HEK293 (cell line): ENCODE measurements at regions not wholly inside any gene's neighbourhood (a gene's known extent, or its start where the extent isn't known, plus 50 kb on each side); places are given as distances from the start of the nearest gene placed in this dataset.

ENCODE experiments used
- ZBTB20 ChIP-seq: fragments of 450-650 bp; formaldehyde crosslinking; IDR thresholded peaks from 2 replicates; pipeline ENCODE4 v1.5.1; 2016; ENCODE audit warnings: missing biosample characterization, missing genetic modification characterization
- ZNF184 ChIP-seq: fragments of 450-650 bp; IDR thresholded peaks from 2 replicates; pipeline ENCODE4 v1.5.1; 2018; ENCODE audit warnings: missing biosample characterization, mild to moderate bottlenecking, missing genetic modification characterization
- ZNF214 ChIP-seq: fragments of 450-650 bp; formaldehyde crosslinking; IDR thresholded peaks from 2 replicates; pipeline ENCODE4 v1.5.1; 2017; ENCODE audit warnings: missing biosample characterization, mild to moderate bottlenecking, missing genetic modification characterization, borderline replicate concordance
- ZNF292 ChIP-seq: fragments of 450-650 bp; formaldehyde crosslinking; IDR thresholded peaks from 2 replicates; pipeline ENCODE4 v1.5.1; 2016; ENCODE audit warnings: low read depth, missing biosample characterization, missing genetic modification characterization, borderline replicate concordance
- ZNF768 ChIP-seq: fragments of 450-650 bp; formaldehyde crosslinking; IDR thresholded peaks from 2 replicates; pipeline ENCODE4 v1.5.1; 2018; ENCODE audit warnings: missing biosample characterization, mild to moderate bottlenecking, missing genetic modification characterization
- ZNF843 ChIP-seq: fragments of 450-650 bp; formaldehyde crosslinking; IDR thresholded peaks from 2 replicates; pipeline ENCODE4 v1.5.1; 2016; ENCODE audit warnings: missing biosample characterization, missing genetic modification characterization
- TF ChIP-seq, protein P1 (sequence below): fragments of 450-650 bp; formaldehyde crosslinking; IDR thresholded peaks from 2 replicates; pipeline ENCODE4 v1.5.1; 2016; ENCODE audit warnings: missing biosample characterization, missing genetic modification characterization, low read depth
- TF ChIP-seq, protein P2 (sequence below): IDR thresholded peaks from 2 replicates; pipeline ENCODE4 v1.6.1; 2011; ENCODE audit warnings: mild to moderate bottlenecking, low read depth, low read length, borderline replicate concordance
- TF ChIP-seq, protein P3 (sequence below): fragments of 450-650 bp; formaldehyde crosslinking; IDR thresholded peaks from 2 replicates; pipeline ENCODE4 v1.5.1; 2016; ENCODE audit warnings: missing biosample characterization, missing genetic modification characterization
- TF ChIP-seq, protein P4 (sequence below): fragments of 450-650 bp; formaldehyde crosslinking; IDR thresholded peaks from 2 replicates; pipeline ENCODE4 v1.5.1; 2017; ENCODE audit warnings: missing biosample characterization, missing genetic modification characterization

DNA sequence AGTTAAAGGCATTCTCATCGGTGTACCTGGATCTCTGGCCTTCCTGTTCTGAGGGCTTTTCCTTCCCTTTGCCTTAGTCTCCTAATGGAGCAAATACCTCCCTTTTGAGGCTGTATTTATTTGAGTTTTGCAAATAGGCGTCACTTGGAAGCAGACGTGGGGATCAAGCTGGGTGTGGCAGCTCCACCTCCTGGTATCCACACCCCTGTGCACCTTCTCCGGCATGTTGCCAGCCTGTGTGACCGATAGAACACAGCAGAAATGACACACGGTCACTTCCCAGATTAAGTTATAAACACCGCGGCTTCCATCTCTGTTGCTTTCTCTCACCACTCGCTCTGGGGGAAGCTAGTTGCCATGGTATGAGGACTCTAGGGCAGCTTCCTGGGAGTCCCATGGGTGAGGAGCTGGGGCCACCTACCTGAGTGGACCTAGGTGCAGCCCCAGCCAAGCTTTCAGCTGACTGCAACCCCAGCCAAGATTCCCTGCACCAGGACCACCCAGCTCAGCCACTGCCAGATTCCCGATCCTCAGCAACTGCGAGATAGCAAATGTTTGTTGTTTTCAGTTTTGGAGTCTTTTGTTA lies 214.4 kb upstream of the MVB12B start:
- no peak for TF ChIP-seq ZNF184
- no peak for TF ChIP-seq ZNF843 (tag by site-specific recombination)
- TF ChIP-seq, protein P1, sequence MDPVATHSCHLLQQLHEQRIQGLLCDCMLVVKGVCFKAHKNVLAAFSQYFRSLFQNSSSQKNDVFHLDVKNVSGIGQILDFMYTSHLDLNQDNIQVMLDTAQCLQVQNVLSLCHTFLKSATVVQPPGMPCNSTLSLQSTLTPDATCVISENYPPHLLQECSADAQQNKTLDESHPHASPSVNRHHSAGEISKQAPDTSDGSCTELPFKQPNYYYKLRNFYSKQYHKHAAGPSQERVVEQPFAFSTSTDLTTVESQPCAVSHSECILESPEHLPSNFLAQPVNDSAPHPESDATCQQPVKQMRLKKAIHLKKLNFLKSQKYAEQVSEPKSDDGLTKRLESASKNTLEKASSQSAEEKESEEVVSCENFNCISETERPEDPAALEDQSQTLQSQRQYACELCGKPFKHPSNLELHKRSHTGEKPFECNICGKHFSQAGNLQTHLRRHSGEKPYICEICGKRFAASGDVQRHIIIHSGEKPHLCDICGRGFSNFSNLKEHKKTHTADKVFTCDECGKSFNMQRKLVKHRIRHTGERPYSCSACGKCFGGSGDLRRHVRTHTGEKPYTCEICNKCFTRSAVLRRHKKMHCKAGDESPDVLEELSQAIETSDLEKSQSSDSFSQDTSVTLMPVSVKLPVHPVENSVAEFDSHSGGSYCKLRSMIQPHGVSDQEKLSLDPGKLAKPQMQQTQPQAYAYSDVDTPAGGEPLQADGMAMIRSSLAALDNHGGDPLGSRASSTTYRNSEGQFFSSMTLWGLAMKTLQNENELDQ (tag by site-specific recombination), result no peak
- TF ChIP-seq, protein P2, sequence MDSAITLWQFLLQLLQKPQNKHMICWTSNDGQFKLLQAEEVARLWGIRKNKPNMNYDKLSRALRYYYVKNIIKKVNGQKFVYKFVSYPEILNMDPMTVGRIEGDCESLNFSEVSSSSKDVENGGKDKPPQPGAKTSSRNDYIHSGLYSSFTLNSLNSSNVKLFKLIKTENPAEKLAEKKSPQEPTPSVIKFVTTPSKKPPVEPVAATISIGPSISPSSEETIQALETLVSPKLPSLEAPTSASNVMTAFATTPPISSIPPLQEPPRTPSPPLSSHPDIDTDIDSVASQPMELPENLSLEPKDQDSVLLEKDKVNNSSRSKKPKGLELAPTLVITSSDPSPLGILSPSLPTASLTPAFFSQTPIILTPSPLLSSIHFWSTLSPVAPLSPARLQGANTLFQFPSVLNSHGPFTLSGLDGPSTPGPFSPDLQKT, result no peak
- TF ChIP-seq ZNF214 (tag by site-specific recombination), result no peak
- no peak for TF ChIP-seq ZNF768 (tag by site-specific recombination)
- TF ChIP-seq, protein P3, sequence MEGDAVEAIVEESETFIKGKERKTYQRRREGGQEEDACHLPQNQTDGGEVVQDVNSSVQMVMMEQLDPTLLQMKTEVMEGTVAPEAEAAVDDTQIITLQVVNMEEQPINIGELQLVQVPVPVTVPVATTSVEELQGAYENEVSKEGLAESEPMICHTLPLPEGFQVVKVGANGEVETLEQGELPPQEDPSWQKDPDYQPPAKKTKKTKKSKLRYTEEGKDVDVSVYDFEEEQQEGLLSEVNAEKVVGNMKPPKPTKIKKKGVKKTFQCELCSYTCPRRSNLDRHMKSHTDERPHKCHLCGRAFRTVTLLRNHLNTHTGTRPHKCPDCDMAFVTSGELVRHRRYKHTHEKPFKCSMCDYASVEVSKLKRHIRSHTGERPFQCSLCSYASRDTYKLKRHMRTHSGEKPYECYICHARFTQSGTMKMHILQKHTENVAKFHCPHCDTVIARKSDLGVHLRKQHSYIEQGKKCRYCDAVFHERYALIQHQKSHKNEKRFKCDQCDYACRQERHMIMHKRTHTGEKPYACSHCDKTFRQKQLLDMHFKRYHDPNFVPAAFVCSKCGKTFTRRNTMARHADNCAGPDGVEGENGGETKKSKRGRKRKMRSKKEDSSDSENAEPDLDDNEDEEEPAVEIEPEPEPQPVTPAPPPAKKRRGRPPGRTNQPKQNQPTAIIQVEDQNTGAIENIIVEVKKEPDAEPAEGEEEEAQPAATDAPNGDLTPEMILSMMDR, result no peak
- TF ChIP-seq ZNF292 (tag by site-specific recombination), result no peak
- no peak for TF ChIP-seq ZBTB20 (tag by site-specific recombination)
- TF ChIP-seq, protein P4, sequence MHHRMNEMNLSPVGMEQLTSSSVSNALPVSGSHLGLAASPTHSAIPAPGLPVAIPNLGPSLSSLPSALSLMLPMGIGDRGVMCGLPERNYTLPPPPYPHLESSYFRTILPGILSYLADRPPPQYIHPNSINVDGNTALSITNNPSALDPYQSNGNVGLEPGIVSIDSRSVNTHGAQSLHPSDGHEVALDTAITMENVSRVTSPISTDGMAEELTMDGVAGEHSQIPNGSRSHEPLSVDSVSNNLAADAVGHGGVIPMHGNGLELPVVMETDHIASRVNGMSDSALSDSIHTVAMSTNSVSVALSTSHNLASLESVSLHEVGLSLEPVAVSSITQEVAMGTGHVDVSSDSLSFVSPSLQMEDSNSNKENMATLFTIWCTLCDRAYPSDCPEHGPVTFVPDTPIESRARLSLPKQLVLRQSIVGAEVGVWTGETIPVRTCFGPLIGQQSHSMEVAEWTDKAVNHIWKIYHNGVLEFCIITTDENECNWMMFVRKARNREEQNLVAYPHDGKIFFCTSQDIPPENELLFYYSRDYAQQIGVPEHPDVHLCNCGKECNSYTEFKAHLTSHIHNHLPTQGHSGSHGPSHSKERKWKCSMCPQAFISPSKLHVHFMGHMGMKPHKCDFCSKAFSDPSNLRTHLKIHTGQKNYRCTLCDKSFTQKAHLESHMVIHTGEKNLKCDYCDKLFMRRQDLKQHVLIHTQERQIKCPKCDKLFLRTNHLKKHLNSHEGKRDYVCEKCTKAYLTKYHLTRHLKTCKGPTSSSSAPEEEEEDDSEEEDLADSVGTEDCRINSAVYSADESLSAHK (tag by site-specific recombination), result no peak
